GM18870 (cell line): ENCODE measurements at regions not wholly inside any gene's neighbourhood (a gene's known extent, or its start where the extent isn't known, plus 50 kb on each side); places are given as distances from the start of the nearest gene placed in this dataset.
A peak's percentile ranks its signal among the peaks of the same experiment; 100 is the strongest.
"Not testable (repeated sequence)": the region's sequence is repeated elsewhere in the genome, so short reads cannot be mapped to it uniquely, and the experiment has no call there.

Source experiments
- ATAC-seq: cut with Tn5 transposase; IDR thresholded peaks from one replicate; pipeline ENCODE4 v1.9.1; 2021; ENCODE audit warnings: moderate library complexity; ENCODE audit not compliant: unreplicated experiment

- ATAC-seq = no peak
Observed at GRCh38 chr14:71355324-71356201, 448.3 kb downstream of the PCNX1 start.

- ATAC-seq = no peak
Observed at GRCh38 chr14:71358209-71358931, 451.1 kb downstream of the PCNX1 start.

DNA sequence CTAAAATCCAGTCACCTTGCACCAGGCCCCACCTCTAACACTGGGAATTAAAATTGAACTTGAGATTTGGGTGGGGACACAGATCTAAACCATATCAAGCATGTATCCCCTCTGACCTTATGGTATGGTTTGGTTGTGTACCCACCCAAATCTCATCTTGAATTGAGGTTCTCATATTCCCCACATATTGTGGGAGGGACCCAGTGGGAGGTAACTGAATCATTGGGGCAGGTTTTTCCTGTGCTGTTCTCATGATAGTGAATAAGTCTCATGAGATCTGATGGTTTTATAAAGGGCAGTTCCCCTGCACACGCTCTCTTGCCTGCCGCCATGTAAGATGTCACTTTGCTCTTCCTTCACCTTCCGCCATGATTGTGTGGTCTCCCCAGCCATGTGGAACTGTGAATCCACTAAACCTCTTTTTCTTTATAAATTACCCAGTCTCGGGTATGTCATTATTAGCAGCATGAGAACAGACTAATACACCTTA, 451.7 kb downstream of the PCNX1 start:
- not testable (repeated sequence) for ATAC-seq

DNA sequence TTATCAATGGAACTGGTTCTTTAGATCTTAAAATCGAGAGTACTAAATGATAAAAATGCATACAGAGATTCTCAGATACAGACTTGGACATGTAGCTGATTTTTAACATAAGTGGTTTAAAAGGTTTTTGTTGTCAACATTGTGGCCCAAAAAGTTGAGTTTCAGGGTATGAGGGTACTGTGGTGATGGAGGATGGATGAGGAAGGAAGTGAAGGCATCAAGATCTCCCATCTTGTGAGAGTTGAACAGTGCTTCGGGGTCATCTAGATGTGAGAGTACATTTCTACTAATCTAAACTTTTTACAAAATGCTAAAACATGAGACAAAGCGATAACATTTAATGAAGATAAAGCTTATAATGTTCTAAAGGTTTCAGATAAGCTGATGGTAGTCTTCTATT, 452.6 kb downstream of the PCNX1 start:
- no peak for ATAC-seq

DNA sequence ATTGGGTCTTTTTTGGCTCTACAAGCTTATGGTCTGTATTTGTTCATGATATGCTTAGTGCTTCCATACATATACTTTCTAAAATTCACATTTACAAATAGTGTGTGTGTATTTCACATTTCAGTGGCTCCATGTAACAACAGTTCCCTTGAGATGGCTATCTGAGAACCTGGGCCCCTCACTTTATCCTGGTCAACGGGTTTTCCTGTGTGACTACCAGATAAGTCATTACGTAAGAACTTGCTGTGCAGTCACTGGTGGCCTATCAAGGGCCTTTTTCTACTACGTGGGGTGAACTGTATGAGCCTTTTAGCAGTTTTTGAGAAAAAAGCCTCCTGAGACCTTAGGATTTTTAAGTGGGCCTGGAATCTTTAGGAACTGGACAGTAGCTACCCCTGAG, 454.1 kb downstream of the PCNX1 start:
- ATAC-seq = no peak

DNA sequence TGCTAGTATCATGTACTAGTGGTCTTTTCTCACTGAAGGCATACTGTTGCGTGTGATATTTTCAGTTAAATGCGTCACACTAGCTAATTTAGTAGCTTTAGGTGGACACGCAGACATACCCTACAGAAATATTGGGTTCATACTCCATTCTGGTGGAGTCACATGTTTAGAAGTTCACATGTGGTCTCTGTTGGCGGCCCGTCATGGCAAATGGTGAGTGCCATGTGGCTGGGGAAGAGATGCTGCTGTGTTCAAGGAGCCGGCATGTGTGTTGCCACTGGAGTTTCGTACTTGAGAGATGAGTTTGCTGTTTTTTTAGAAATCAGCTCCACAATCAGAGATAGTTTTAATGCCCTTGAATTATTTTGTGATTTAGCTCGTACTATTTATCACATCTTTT, 454.6 kb downstream of the PCNX1 start:
- ATAC-seq = no peak

DNA sequence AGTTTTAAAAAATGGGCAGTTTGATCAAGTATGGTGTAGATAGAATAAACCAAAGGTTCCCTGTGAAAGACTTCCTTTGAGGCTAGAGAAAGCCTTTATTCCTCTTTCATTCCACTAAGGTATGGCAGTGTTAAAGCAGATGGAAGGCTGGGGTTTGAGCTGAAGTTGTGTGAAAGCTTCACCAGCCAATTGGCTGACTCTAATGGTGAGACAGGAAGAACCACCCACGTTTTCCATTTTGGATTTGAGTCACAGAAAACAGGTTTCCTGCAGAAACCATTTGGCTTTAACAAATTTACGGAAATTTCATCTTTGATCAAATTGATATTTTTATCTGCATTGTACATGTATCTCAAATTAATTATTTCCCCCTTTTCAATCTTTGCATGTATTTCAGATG, 455.0 kb downstream of the PCNX1 start:
- ATAC-seq = no peak

- no peak for ATAC-seq
Observed at GRCh38 chr14:71362920-71363584, 455.8 kb downstream of the PCNX1 start.

DNA sequence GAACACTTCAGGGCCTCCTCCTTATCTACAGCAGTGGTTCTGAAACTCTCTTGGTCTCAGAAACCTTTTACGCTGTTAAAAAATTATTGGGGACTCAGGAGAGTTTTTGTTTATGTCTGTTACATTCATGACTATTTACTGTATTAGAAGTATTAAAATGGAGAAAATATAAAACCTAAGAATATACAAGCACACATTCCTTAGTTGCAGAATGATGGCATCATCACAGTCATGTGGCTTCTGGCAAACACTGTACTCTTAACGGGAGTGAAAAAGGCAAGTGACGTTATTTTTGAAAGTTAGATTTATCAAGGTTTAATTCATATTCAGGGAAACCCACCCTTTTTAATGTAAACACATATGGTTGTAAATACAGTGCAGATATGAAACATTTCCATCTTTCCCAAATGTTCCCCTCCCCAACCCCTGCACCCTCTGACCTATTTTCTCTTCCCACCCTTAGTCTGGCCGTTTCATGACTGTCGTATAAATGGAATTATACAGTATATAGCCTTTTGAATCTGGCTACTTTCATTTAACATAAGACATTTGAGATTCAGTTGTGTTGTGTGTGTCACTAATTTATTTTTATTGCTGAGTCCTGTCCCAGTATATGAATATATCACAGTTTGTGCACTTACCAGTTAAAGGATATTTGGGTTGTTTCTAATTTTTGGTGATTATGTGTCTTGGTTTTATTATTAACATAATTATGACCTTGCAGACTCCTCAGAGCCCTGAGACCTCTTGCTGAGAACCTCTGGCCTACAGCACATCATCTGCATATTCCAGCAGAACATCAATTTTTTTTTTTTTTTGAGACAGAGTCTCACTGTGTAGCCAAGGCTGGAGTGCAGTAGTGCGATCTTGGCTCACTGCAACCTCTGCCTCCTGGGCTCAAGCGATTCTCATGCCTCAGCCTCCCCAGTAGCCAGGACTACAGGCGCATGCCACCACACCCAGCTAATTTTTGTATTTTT, 457.0 kb downstream of the PCNX1 start:
- no peak for ATAC-seq

DNA sequence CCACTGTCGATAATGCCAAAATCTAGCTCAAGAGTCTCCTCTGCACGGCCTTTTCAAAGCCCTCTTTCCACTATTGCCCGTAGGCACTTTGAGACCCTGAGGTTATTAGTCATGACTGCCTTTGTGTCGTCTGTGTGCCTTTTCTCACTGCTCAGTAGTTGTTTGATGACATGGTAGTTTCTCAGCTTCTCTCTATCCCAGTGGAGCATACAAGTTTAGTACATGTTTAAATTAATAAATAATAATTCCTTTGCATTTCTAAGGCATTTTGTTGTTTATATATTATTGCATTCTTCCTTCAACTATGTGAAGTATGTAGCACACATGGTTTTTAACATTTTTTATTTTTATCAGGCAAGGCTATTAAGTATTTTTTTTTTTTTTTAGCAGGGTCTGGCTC, 458.1 kb downstream of the PCNX1 start:
- ATAC-seq = no peak

DNA sequence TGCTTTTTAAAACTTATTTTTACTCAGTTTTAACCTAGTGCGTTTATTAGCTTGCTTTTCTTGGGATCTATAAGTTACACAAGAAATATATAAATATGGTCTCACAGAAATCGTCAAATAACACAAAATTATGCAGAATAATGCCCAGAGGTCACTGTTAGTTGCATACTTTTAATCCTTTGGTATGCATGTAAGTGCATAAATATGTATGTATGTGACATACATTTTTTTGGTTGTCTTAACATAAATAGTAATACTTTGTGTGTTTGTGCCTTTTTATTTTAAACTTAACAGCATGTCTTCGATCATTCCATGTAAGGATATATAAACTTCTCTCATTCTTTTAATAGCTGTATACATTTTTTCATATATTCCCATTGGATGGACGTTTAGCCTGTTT, 459.6 kb downstream of the PCNX1 start:
- no peak for ATAC-seq

DNA sequence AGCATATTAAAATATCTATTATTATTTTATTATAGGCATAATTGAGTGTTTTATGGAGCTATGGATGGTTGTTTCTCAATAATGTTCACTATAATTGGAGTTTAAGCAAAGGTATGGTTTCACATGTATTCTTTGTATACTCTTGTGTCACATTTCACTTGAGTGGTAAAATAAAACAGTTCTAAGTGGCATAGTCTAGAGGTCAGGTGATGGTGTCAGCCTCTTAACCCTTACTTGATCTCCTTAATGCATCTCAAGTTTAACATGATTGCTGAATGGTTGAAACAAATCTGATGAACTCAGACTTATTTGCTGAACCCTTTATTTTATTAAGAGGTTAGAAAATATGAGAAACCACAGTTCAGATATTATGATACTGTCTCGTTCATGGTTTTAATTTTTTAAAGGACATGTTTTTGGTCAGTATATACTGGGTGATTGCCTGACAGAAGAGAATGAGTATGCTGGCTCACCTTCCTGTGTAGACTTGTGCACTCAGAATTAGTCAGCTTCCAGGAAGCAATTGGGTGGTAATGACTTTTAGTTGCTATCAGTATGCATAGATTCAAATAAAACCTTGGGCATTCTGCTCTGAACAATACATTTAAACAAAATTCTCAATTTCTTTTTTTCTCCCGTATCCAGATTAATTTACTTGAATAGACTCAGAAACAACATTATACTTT, 464.6 kb downstream of the PCNX1 start:
- ATAC-seq = peak; percentile 50

DNA sequence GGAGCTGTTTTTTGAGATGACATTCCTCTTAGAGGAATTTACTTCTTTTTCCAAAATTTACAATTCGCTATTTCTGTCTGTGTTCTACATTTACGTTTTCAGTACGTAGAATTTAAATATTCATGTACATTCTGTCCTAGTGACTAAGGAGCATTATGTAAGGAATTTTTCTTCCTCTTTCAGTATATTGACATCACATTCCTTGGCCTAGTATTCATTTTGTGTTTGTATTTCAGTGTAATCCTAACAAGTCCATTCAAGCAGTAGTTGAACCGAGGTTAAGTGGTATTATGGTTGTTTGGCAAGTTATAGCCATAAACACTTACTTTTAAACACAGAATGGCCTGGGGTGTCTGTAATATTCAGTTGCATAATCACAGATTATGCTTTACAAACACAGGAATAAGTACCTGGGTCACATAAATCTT, 465.2 kb downstream of the PCNX1 start:
- no peak for ATAC-seq

DNA sequence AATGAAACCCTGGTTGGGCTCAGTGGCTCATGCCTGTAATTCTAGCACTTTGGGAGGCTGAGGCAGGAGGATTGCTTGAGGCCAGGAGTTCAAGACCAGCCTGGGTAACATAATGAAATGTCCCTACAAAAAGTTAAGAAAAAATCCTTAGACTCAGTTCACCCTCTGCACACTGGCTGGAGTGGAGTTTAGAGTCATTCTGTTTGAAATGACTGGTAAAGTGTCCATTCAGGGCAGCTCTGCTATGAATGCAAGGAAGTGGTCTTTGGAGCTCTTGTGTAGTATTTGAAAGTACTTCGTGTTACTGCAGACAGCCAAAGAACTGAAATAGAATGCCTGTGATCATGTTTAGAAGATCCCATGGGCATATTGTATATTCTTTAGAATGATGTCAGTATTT, 466.5 kb downstream of the PCNX1 start:
- ATAC-seq = no peak

DNA sequence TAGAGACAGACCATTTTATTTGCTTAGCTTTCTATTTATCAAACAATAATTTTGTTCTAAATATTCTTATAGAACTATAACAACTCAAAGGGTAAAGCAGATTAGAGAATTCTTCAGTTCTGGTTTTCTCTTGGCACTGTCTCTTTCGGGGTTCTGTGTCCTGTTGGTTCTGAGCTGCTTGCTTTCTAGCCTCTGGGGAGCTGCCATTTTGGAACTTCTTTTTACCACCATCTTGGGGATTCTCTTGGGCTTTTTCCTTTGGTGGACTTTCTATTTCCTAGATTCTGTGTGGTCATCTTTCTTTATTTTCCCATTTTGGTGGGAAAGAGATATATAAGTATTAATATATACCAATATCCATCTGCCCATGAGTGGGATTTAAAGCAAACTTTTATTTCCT, 467.7 kb downstream of the PCNX1 start:
- ATAC-seq = no peak

- no peak for ATAC-seq
Observed at GRCh38 chr14:71377099-71377498, 469.8 kb downstream of the PCNX1 start.

DNA sequence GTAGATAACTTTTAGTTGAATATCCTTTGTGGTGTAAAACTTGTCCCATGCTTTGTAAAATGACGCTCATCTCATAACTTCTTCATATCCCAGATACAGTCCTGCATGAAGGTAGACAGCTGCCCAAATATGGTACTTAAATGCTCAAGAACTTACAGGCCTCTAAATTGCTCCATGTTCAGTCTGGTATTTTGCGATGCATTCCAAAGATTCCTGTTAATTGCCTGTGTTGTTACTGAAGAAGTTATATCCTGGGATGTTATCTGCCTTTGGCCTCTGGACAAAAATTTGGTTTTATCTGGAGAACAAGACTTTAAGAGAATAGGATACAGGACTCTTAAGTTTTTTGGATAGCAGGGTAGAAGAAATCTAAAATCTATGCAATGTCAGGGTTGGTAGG, 473.0 kb downstream of the PCNX1 start:
- ATAC-seq = no peak

GRCh38 chr14:71381814-71382213, 474.6 kb downstream of the PCNX1 start:
- ATAC-seq = no peak

GRCh38 chr14:71382315-71382714, 475.1 kb downstream of the PCNX1 start:
- ATAC-seq = no peak

GRCh38 chr14:71383510-71383909, 476.3 kb downstream of the PCNX1 start:
- no peak for ATAC-seq
